ENCODE measurements at regions not wholly inside any gene's neighbourhood (a gene's known extent, or its start where the extent isn't known, plus 50 kb on each side); places are given as distances from the start of the nearest gene placed in this dataset.

- H3K27ac ChIP-seq = no peak overlapping the region
- no peak for TF ChIP-seq ZFX (IDR thresholded peaks at IDR 0.05)
- no peak for TF ChIP-seq CTCF (conservative IDR thresholded peaks at IDR 0.05)
Measured at GRCh38 chr22:19610518-19611253, 86.5 kb upstream of the CLDN5 start.

GRCh38 chr22:19611590-19611989, 87.4 kb upstream of the CLDN5 start:
- H3K27ac ChIP-seq = no peak overlapping the region
- no peak for TF ChIP-seq ZFX (IDR thresholded peaks at IDR 0.05)
- TF ChIP-seq CTCF (conservative IDR thresholded peaks at IDR 0.05) = no peak

- H3K27ac ChIP-seq = no peak overlapping the region
- TF ChIP-seq CTCF (conservative IDR thresholded peaks at IDR 0.05) = no peak
- TF ChIP-seq ZFX (IDR thresholded peaks at IDR 0.05) = no peak
Measured at GRCh38 chr22:19612866-19613572, 88.8 kb upstream of the CLDN5 start.

GRCh38 chr22:19614536-19614863, 90.3 kb upstream of the CLDN5 start:
- TF ChIP-seq CTCF (conservative IDR thresholded peaks at IDR 0.05) (no peak), ZFX (IDR thresholded peaks at IDR 0.05) (no peak)
- H3K27ac ChIP-seq = no peak overlapping the region

- H3K27ac ChIP-seq = no peak overlapping the region
- no peak for TF ChIP-seq CTCF (conservative IDR thresholded peaks at IDR 0.05)
- TF ChIP-seq ZFX (IDR thresholded peaks at IDR 0.05) = no peak
Measured at GRCh38 chr22:19615001-19615461, 90.8 kb upstream of the CLDN5 start.

GRCh38 chr22:19615867-19616581, 91.8 kb upstream of the CLDN5 start:
- H3K27ac ChIP-seq = no peak overlapping the region
- TF ChIP-seq ZFX (IDR thresholded peaks at IDR 0.05) (no peak), CTCF (conservative IDR thresholded peaks at IDR 0.05) (no peak)

All from C4-2B (cell line).